ENCODE measurements at regions not wholly inside any gene's neighbourhood (a gene's known extent, or its start where the extent isn't known, plus 50 kb on each side); places are given as distances from the start of the nearest gene placed in this dataset.

DNA sequence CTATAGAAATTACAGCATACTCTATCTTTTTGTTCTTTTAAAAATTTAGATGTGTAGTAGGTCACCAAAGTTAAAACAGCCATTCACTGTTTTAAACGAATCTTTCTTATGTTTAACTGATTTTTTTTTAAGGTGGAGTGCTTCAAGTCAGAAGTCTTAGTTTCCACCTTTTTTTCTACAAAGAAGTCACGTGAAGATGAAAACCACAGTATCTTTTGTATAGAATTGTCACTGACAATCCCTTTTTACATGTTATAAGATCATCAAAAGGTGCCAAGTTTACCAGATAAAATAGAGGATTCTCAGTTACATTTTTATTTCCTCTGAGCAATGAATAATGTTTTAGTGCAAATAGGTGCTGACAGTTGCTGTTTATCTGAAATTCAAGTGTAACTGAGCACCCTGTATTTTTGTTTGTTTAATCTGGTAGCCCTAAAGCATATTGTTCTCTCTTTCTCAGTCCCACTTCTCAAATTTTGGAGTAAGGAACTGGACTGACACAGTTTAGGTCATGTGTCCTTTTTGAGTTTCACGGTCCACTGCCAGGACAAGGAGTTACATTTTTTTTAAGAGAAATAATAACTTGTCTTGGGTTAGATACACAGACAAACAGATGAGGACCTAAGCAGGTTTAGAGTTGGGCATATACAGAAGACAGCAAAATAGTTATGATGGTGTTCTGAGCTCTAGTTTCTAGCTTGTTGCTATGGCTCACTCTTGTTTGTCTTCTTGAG lies 233.2 kb upstream of the MBL2 start:
- no peak for DNase-seq (ENCODE audit: low spot score)

DNA sequence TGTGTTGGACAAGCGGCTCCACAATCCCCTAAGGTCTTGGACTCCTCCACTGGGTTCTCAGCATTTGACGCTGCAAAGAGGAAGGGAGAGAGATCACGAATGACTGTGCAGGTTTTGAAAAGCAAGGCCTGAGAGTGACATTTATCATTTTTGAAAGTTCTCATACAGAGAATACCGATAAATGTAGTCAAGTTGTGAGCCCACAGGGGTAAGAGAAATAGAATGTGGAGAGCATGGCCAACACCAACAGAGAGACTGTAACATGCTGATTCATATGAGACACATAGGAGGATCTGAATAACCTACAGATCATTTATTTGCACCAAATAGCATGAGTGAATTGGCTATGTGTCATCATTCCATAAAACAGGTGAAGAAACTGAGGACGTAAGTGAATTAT lies 230.5 kb upstream of the MBL2 start:
- no peak for DNase-seq (ENCODE audit: low spot score)

DNA sequence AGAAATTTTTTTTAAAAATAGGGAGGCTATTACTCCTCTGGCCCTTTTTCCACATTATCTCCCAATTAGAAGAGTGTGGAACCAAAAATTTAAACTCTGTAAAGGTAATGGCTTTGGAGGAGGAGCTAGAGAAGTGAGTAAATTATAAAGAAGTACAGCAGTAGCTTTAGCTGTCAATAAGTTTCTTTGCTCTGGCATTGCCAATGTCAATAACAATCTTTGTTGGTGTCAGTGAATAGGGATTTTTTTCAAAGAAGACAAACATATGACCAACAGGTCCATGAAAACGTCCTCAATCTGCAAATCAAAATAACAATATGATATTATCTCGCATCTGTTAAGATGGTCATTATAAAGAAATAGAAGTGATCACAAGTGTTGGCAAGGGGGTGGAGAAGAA lies 227.1 kb upstream of the MBL2 start:
- DNase-seq (ENCODE audit: low spot score): no peak

DNA sequence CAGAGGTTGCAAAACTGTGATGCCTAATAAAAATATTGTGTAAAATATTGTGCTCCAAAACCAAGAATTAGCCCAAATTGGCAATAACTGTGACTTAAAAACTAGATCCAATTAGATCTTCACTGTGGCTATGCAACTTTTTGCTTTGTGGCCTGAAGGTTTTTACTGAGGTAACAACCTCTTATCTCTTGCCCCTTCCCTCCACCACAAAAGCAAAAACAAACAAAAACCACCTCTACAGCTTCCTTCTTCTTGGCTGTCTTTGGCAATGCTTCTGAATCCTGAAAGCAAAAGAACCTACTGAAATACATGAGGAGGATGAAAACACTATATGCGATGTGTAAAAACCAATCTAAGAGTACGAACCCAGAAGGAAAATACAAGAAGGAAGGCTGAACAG lies 226.7 kb upstream of the MBL2 start:
- DNase-seq (ENCODE audit: low spot score): no peak

DNA sequence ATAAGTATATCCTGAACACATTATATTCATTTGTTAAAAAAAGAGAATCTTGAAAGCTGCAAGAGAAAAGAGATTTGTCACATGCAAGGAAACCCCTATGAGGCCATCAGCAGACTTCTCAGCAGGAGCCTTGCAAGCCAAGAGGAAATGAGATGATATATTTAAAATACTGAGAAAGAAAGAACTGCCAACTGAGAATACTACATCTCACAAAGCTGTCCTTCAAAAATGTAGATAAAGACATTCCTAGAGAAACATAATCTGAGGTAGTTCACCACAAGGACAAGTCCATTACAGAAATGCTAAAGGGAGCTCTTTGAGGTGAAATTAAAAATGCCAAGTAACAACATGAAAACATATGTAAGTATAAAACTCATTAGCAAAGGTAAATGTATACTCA lies 224.4 kb upstream of the MBL2 start:
- DNase-seq (ENCODE audit: low spot score): no peak

DNA sequence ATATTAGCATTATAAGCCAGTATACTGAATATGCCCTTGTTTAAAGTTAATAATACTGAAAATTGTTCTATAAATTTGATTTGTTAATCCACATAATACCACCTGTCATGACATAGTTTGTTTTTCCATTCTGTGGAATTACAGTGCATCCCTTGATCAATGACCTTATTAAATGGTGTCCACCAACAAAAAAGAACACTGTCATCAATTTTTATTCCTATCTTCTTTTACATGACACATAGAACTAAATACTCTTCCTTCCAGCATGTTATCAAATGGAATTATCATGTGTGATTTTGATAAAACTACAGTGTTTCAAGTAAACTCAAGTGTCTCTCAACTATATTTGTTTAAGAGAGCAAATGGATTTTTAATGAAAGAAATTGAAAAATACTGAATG lies 221.8 kb upstream of the MBL2 start:
- no peak for DNase-seq (ENCODE audit: low spot score)

DNA sequence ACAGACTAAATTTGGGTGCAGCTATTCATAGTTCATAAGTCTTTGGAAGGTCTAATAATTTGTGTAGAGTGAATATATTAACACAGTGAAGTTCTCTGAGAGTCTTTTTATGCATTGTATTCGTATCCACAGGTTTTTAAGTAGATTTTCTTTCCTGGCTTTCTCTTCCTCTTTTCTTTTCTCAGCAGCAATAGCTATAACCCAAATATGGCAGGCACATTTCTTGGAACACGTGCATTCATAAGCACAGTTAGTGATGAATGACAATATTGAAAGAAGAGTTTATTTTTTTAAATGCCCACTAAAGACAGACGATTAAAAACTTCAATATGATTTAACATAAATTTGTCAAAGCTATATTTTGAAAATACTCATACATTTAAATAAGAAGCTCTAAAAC lies 220.5 kb upstream of the MBL2 start:
- no peak for DNase-seq (ENCODE audit: low spot score)

DNA sequence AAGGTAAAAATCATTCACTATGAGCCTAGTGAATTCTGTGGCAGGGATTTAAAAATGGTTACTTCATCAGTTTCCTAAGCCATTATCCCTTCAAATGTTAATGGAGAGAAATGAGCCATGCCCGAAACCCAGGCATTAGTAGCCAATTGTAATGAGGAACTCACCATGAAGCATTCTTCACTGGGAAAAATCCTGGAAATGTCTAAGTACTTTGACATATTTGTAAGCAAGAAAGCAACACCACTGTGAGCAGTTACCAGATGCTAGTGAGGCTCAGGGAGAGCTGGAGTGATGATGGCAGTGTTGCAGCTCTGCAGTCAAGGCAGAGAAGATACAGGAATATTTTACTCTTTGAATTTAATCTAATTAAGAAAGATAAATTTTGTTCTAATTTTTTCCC lies 220.0 kb upstream of the MBL2 start:
- DNase-seq (ENCODE audit: low spot score): no peak

DNA sequence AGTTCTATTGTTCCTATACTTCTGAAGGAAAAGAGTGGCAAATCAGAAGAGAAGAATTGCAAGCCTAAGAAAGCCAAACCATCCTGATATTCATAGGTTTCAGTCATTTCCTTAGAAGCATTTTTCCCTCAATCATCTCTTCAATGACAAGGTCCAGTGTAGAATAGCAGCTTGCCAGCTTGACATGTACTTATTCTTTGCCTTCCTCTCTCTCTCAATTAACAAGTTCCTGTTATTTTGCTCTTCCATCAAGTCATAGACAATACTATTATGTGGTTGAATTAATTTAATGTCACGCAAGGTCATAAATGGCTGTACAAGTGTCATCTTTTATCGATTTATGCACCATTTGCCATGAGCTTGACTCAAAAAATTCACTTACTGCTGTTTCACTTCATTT lies 216.3 kb upstream of the MBL2 start:
- DNase-seq (ENCODE audit: low spot score): no peak

DNA sequence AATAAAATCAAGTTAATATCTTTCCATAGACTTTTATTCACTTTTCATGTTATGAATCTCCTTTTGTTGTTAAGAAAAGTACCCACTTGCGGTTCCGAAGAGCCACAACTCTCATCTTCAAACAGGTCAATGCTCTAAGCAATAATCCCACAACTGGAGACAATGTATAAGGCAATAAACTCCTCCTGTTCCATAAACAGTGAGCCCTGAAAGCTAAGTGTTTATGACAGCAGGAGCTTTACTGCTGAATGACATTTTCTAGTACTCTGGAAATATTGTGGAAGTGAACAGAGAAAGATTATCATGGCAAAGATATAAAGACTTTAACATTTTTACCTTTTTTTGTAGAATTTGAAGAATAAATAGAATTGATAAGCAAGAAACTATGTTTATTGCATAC lies 213.5 kb upstream of the MBL2 start:
- DNase-seq (ENCODE audit: low spot score): no peak

DNA sequence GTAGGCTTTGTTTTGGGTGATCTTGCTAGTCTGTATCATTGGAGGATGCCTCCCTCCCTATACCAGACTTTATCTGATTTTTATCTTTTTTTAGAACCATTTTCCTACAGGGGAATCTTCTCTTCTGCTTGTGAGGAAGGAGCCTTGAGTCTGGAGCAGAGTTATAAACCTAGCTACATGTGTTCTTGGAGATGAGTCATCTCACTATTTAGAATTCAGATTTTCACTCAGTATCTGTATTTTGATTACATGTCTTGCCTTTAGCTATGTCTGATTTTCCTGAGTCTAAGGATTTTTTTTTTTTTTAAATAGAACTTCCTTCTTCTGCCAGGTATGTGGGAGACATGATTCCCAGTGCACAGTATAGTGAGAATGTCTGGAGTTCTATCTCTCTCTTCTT lies 211.6 kb upstream of the MBL2 start:
- DNase-seq (ENCODE audit: low spot score): no peak

DNA sequence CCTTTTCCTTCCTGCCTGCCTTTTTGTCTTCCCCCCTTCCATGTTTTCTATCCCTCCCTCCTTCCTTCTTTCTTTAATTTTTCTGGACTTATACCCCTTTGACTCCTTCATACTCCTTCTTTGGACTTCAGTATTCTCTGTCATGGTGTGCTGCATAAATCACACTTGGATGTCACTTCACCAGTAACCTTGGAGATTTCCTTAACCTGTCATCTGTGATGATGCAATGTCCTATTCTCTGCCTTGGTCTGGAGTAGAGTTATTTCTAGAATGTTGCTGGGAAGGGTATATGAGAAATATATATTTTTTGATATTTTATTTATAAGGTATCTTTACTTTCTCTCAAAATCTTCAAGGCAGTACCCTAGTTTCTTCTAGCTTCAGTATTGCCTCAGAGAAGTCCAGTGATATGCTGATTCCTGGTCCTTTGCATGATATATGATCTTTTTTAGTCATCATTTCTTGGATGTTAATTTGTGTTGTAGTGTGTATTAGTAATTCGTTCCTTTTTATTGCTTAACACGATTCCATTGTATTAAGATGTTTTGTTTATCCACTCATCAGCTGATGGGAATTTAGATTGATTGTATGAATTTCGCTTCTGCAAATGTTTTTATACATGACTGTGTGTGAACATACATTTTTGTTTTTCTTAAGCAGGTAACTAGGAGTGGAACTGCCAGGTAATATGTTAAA lies 206.9 kb upstream of the MBL2 start:
- DNase-seq (ENCODE audit: low spot score): no peak

DNA sequence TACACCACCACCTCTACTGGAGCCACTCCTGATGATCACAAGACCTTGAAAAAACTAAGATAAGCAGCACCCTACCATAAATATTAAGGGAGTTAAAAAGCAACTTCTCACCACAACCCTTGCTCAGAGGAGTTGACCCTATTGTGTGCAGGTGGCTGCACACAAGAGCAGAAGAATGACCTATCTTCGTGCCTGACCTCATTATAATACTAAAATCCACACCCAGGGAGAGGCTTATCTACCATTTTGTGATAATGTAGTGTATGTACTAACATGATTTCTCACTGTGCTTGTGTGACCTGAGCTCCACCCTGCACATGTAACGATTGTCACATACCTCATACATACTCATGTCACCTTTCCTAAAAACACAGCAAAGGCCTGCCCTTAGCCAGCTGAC lies 205.0 kb upstream of the MBL2 start:
- DNase-seq (ENCODE audit: low spot score): no peak

DNA sequence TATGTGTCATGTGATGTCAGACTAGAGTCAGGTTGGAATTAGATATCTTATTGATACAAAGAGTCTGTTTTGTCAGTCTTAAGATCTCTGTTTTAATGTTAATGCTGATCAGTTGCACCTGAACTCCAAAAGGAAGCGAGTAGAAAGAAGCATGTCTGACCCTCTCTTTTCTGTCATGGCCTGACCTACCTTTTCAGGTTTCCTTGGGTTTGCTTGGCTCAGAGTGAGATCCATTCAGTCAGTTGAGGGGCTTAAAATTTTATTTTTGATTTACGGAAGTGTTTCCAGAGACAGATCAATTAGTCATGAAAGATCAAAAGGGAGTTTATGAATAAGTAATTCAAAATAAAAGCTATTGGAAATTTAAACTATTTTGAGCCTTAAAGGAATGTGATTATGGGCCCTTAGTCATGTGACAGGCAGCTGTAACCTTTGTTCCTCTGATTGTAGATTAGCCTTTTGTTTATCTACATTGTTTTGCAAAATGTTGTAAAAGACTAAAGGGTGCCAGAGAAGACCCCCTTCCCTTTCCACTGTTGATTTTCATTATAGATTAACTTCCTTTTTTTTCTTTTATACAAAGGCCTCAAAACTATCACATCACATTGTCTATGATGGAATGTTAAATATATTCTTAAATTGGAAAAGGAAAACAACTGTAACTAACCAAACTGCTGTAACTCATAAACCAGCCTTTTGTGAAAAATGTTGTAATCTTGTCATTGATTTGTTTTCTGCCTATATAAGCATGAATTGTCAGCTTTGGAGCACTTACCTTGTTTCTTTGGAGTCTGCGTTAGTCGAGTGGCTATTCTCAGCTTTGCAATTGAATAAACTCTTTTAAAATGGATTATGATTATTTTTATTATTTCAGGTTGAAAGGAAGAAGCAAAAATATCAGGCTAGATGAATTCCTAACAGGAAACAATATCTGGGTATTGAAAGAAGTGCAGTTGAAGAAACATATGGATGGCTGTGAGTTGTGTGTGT lies 195.5 kb upstream of the MBL2 start:
- no peak for DNase-seq (ENCODE audit: low spot score)

DNA sequence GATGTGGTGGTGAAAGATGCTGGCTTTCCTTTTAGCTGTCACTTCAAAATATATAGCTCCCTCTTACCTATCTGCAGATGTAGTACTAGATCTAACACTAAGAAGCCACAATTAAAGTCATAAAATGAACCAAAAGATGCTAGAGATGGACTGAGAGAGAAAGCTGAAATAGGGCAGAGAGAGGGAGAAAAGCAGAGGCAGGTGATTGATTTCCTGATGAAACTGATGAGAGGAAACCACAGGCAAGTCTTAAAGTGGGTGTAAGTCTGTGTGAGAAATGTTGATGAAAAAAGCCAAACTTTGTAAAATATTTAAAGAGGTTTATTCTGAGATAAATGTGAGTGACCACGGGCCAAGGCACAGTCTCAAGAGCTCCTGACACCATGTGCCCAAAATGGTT lies 194.3 kb upstream of the MBL2 start:
- no peak for DNase-seq (ENCODE audit: low spot score)

DNA sequence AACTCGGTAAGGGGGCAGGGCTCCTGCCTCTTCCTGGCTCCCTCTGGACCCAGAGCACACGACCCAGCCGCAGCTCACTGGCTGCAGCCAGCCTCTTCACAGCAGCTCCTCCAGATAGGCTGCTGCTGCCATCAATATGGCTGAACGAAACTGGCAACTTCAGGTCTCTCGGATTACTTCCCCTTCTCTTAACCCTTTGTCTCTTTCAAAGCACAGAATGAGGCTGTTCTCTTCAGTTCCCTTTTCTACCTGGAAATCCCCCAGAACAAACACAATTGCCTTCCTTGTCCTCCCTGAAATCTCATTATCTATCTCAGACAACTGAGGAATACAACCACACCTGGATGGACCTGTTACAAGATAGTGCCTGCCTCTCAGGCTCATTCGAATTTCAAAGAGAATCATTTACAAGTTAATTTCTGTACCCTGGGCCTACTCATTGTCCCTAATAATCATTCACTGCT lies 193.4 kb upstream of the MBL2 start:
- no peak for DNase-seq (ENCODE audit: low spot score)

DNA sequence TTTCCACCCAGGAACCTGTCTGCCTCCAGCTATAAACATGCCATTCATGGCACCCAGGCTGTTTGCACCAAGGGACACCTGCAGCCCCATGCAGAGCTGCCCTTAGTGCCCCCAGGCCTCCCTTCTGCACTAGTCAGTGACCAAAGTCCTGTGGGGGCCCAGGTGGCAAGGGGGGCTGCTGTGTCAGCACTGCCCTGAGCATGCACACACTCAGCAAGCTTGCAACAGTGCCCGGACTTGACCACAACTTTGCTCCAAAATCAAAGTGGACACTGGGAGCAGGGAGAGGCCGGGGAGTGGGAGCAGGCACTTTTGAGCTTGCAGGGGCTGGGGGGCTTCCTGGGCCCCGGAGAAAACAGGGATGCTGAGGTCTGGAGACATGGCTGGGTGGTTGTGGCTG lies 192.9 kb upstream of the MBL2 start:
- no peak for DNase-seq (ENCODE audit: low spot score)

DNA sequence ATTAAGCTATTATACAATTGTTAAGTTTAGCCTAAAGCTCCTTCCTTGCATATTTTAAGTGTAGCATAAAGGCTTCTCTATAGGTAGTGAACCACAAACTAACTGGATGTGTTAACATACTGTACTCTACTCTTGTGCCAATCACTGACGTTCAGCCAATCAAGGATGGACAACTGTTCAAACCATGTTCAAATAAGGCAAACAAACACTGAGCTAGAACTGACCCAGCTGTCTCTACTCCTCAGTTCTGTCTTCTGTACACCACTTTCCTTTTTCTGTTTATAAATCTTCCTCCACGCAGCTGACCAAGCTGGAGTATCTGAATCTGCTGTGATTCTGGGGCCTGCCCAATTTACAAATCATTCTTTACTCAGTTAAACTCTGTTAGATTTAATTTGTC lies 188.7 kb upstream of the MBL2 start:
- no peak for DNase-seq (ENCODE audit: low spot score)

DNA sequence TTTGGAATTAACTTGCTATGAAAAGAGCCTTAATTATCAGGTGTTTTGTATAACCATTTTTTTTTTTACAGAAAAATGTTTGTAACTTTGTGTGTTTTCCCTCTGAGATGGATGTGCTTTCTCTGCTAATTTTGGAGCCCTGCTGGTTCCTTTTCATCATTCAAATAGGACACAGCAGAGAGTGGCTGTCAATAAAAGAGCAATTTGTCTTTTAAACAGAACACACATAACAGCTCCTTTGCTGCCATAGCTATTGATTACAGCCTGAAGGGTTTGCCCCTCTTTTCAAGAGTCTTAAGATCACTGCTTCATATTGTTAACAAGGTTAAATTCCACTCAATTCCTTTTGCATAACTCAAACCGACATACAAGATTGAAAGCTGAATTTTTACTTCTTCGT lies 187.2 kb upstream of the MBL2 start:
- no peak for DNase-seq (ENCODE audit: low spot score)

DNA sequence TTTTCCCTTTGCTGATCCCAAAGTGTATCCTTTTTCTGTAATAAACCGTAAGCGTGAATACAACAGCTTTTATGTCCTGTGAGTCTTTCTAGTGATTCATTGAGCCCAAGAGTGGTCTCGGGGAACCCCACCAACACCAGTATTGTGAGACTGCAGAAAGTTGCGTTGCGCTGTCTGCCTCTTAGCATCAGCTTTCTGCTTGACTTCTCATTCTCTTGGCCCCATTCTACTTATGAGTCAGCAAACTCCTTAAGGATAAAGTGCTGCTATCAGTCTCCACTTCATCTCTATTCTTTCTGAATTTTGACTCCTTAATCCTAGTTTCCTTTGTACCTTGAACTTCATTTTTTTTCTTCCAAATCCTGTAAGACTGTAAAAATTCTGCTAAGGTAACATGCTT lies 184.3 kb upstream of the MBL2 start:
- DNase-seq (ENCODE audit: low spot score): no peak

DNA sequence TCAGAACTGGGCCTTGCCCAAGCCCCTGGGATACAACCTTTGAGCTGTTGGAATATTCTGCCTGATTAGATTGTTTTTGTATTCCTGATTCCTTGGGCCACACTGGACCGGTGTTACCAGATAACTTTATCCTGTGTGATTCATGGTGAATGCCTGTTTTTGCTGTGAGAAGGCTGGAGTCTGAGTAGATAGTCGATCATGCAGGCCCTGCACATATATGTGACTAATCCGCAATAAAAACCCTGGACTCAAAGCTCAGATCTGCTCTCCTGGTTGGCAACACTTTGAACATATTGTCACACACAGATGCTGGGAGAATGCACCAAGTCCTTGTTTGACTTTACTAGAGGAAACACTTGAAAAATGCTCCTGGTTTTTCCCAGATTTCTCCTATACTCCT lies 183.9 kb upstream of the MBL2 start:
- no peak for DNase-seq (ENCODE audit: low spot score)

DNA sequence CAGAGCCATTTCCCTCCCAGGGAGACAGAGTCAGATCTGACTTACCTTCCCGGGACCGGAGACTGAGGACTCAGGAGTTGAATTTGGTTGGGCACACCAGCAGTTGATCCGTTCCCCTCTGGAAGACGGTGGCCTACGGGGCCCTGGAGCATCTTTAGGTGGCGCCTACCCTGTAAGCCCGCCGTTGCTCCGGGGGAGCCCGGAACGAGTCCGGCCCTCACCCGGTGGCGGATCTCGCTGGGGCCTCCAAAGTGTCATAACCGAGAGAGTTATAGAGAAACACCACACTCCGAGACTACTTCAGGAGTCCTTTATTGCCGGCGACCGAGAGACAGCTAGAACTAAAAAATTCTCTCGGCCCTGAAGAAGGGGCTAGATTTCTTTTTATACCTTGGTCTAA lies 182.8 kb upstream of the MBL2 start:
- no peak for DNase-seq (ENCODE audit: low spot score)

DNA sequence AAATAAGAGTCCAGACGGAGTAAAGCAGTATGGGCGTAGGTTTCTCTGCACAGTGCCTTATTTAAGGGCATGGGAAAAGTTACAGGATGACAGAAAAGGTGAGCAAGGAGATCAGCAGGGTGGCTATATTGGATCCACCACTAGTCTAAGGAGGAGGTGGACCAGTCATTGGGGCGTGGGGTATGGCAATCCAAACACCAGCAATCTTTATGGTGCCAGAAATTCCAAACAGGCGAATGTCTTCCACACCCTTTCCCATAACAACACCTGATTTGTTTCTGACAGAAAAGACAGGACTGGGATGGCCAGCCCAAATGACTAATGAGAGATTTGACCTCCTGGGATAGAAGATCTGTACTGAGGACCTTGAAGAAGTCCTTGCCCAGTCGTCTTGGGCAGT lies 181.8 kb upstream of the MBL2 start:
- DNase-seq (ENCODE audit: low spot score): peak; percentile 3

Measured in SW480 (cell line).